Heart right ventricle (tissue), 16 donors: ENCODE measurements at regions not wholly inside any gene's neighbourhood (a gene's known extent, or its start where the extent isn't known, plus 50 kb on each side); places are given as distances from the start of the nearest gene placed in this dataset.

Experiments used
- ATAC-seq, 8 donors: fragments of 200-7000 bp; cut with Tn5 transposase; one replicate each; pipeline ENCODE4 v1.9.1; 2020; ENCODE audit warnings: mild to moderate bottlenecking in 8 of 8, moderate library complexity in 8 of 8, moderate number of reproducible peaks in 1 of 8
- DNase-seq, 2 donors: peaks; one replicate each; pipeline ENCODE4 v3.0.0-alpha.2; 2020
- H3K27ac ChIP-seq, 10 donors: fragments of 200-600 bp; sonication (generic) in 2 of 10; one replicate each; pipeline versions ENCODE4 v1.5.0 to v1.8.0; 2020 to 2022; ENCODE audit warnings: mild to moderate bottlenecking in 3 of 10
- H3K27me3 ChIP-seq, 7 donors: fragments of 200-600 bp; one replicate each; pipeline ENCODE4 v1.8.0; 2021 to 2022; ENCODE audit warnings: mild to moderate bottlenecking in 2 of 7
- H3K36me3 ChIP-seq, 9 donors: fragments of 200-600 bp; sonication (generic) in 1 of 9; one replicate each; pipeline versions ENCODE4 v1.5.0 to v1.8.0; 2020 to 2022; ENCODE audit warnings: mild to moderate bottlenecking in 2 of 9
- H3K4me1 ChIP-seq, 9 donors: fragments of 200-600 bp; sonication (generic) in 1 of 9; one replicate each; pipeline versions ENCODE4 v1.5.0 to v1.8.0; 2020 to 2022; ENCODE audit warnings: mild to moderate bottlenecking in 4 of 9
- H3K4me3 ChIP-seq, 10 donors: fragments of 200-600 bp; sonication (generic) in 2 of 10; one replicate each; pipeline versions ENCODE4 v1.5.0 to v1.8.0; 2020 to 2022; ENCODE audit warnings: mild to moderate bottlenecking in 7 of 10, moderate library complexity in 2 of 10
- H3K9me3 ChIP-seq, 11 donors: fragments of 200-600 bp in 10 of 11; sonication (generic) in 2 of 11; one replicate each; pipeline versions ENCODE4 v1.5.0 to v1.8.0; 2013 to 2022; ENCODE audit warnings: mild to moderate bottlenecking in 2 of 11, control low read depth in 1 of 11, moderate library complexity in 1 of 11
- WGBS, 2 donors: extraction: QIAGEN DNeasy Blood & Tissue Kit; methylation state at CpG; one replicate each; pipeline ENCODE4 v1.1.7; 2013; ENCODE audit warnings: inconsistent platforms in 1 of 2; 5-methylcytosine and 5-hydroxymethylcytosine counted together
- intact Hi-C, 10 donors: fragments of 100-400 bp; cut with DNase I; formaldehyde crosslinking; loops; one replicate each; pipeline versions ENCODE4 v1.11.1 to v1.14.2; 2022
- TF ChIP-seq, protein P1 (sequence below), 9 donors: fragments of 200-600 bp; sonication (generic) in 2 of 9; IDR thresholded peaks; one replicate each; pipeline versions ENCODE4 v1.5.0 to v1.8.0; 2021 to 2022; ENCODE audit warnings: antibody characterized with exemption in 9 of 9, mild to moderate bottlenecking in 5 of 9, moderate library complexity in 1 of 9
- donor health status: Arrhythmogenic right ventricular cardiomyopathy.
- donor health status: ischemic (EF 13 %, LVEDD 7.1; RV severe dilation, severe dysfunction).
- donor health status: healthy with polysubstance abuse.
- donor health status: DM: no; HTN: yes; CAD: no.
- donor health status: DM: no; HTN: no; CAD: no.
- donor health status: ischemic (EF 25% LVEDD 6.9; RV normal size, moderate dysfunction).
- donor health status: ischemic (EF 25% LVEDD 5.7; RV mildly dilated, moderate dysfunction).
- donor health status: healthy.
- donor health status: DM: yes; HTN: yes; CAD: no.
- donor health status: Ischemic cardiomyopathy.
- donor health status: ischemic (EF 35%, LVEDD 5.7; RV mildly dilated, moderate dysfunction).
- donor health status: nonischemic (EF 11% LVEDD 7.7; RV severe dilation, severe dysfunction).
- donor health status: DM: yes; HTN: yes; CAD: no.
- donor health status: PGD.
- donor health status: ischemic (EF 29% LVEDD 5.4; RV normal size, mild dysfunction).
- donor health status: nonischemic (EF 23%, LVEDD 6.1; RV moderate dilation, normal function).

DNA sequence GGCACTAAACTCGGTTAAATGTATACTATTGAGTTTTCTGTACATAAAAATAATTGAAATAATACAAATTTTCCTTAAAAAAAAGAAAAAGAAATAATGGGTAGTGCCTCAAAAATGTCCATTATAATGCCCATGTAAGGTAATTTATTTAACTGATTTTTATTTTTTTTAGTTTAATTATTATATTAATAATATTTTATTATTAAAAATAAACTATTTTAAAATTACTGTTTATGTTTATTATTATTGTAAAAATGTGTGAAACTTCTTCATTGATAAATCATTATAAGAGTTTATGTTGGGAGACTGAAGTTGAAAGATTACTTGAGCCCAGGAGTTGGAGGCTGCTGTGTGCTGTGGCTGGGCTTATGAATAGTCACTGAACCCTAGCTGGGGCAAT, 925.5 kb upstream of the EPHA7 start:
- no peak for ATAC-seq
- Histone ChIP-seq H3K27me3 (no peaks in the 10 kb centered on the region), H3K36me3 (no peaks in the 10 kb centered on the region), H3K4me3 (no peak overlapping the region), H3K9me3 (no peaks in the 10 kb centered on the region), H3K4me1 (no peaks in the 10 kb centered on the region), H3K27ac (no peak overlapping the region)
- intact Hi-C loops, result no loop called here
- DNase-seq, result no peak
- 72 to 92% methylated on average over 1 of the region's 1 CpG for WGBS, 2 donors
- TF ChIP-seq, protein P1, sequence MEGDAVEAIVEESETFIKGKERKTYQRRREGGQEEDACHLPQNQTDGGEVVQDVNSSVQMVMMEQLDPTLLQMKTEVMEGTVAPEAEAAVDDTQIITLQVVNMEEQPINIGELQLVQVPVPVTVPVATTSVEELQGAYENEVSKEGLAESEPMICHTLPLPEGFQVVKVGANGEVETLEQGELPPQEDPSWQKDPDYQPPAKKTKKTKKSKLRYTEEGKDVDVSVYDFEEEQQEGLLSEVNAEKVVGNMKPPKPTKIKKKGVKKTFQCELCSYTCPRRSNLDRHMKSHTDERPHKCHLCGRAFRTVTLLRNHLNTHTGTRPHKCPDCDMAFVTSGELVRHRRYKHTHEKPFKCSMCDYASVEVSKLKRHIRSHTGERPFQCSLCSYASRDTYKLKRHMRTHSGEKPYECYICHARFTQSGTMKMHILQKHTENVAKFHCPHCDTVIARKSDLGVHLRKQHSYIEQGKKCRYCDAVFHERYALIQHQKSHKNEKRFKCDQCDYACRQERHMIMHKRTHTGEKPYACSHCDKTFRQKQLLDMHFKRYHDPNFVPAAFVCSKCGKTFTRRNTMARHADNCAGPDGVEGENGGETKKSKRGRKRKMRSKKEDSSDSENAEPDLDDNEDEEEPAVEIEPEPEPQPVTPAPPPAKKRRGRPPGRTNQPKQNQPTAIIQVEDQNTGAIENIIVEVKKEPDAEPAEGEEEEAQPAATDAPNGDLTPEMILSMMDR (IDR thresholded peaks at IDR 0.05), result no peak

DNA sequence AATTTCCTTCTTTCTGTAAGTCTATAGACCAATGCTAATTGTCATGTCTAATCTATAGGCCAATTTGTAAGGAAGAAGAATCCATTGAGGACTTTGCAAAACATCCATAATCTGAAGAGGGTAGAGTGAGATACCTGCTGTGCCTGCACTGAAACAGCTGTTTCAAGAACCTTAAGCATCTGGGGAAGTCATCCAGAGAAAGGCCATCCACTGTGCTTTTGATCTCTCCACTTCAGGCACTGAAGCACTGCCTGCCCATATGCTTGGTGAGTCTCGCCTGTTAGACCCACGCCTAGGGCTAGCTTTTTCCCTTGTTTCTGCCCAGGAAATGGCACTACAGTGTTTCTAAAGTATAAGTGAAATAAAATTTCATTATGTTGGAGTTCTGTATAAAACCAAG, 921.8 kb upstream of the EPHA7 start:
- Histone ChIP-seq H3K4me3 (no peak overlapping the region), H3K27ac (no peak overlapping the region), H3K4me1 (no peaks in the 10 kb centered on the region), H3K9me3 (no peaks in the 10 kb centered on the region), H3K36me3 (no peaks in the 10 kb centered on the region), H3K27me3 (no peaks in the 10 kb centered on the region)
- DNase-seq, result no peak
- TF ChIP-seq, protein P1 (IDR thresholded peaks at IDR 0.05), result no peak
- WGBS, 2 donors, result 71 to 81% methylated on average over 2 of the region's 2 CpGs
- intact Hi-C loops, result no loop called here
- no peak for ATAC-seq

DNA sequence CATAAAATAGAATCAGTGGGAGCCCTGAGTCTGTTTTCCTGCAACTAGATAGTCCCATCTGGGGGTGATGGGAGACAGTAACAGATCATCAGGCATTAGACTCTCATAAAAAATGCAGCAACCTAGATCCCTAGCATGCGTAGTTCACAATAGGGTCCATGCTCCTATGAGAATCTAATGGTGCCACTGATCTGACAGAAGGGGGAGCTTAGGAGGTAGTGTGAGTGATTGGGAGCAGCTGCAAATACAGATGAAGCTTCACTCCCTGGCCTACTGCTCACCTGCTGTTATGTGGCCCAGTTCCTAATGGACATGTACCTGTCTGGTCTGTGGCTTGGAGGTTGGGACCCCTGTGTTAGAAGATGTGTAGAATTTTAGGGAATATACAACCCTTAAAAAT, 904.5 kb upstream of the EPHA7 start:
- ATAC-seq (no peak), DNase-seq (no peak)
- Histone ChIP-seq H3K27ac (no peak overlapping the region), H3K9me3 (peaks cover 0 to 4% (median 0%) of the 10 kb centered on the region in 11 donors), H3K4me3 (no peak overlapping the region), H3K4me1 (no peaks in the 10 kb centered on the region), H3K36me3 (no peaks in the 10 kb centered on the region), H3K27me3 (no peaks in the 10 kb centered on the region)
- TF ChIP-seq, protein P1 (IDR thresholded peaks at IDR 0.05), result peak in 5 of 9 donors; percentile 8 to 28 (median 26)
- 71 to 92% methylated on average over 1 of the region's 1 CpG for WGBS, 2 donors
- intact Hi-C loops, result no loop called here

DNA sequence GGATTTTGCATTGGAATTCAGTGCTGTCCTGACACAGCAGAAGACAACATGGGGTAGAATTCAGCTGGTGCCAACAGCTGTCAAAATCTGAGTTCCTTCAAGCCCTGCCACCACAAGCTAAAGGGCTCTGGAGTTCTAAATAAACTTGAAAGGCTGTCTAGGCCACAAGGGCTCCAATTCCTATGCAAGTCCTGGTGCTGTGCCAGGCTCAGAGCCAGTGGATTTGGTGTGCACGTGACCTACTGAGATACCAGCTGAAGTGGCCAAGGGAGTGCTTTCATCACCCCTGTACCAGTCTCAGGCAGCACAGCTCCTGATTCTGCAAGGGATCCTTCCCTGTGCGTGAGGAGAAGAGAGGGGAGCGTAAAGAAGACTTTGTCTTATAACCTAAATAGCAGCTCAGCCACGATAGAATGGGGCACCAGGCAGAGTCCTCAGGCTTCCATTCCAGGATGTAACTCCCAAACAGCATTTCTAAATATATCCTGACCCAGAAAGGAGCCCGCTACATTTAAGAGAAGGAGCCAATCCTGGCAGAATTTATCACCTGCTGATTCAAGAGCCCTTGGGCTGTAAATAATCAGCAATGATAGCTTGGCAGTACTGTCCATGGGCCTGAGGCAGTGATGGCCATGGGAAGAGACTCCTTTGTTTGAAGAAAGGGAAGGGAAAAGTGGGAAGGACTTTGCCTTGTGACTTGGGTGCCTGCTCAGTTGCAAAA, 881.2 kb upstream of the EPHA7 start:
- ATAC-seq (peak; percentile 91 to 100 (median 98)), DNase-seq (peak; percentile 64 to 75)
- Histone ChIP-seq H3K27ac (peak overlapping the region in 6 of 10 donors; percentile 3 to 69 (median 44)), H3K4me3 (no peak overlapping the region), H3K27me3 (no peaks in the 10 kb centered on the region), H3K9me3 (peaks cover 0 to 9% (median 0%) of the 10 kb centered on the region in 11 donors), H3K36me3 (no peaks in the 10 kb centered on the region), H3K4me1 (peaks cover 0 to 4% (median 0%) of the 10 kb centered on the region in 9 donors)
- WGBS, 2 donors, result 52 to 53% methylated on average over 5 of the region's 5 CpGs
- TF ChIP-seq, protein P1 (IDR thresholded peaks at IDR 0.05), result no peak
- intact Hi-C loops, result no loop called here
